Choroid plexus epithelial cell (primary cell): ENCODE measurements at regions not wholly inside any gene's neighbourhood (a gene's known extent, or its start where the extent isn't known, plus 50 kb on each side); places are given as distances from the start of the nearest gene placed in this dataset.
A peak's percentile ranks its signal among the peaks of the same experiment; 100 is the strongest.

Experiments used
- DNase-seq: peaks from one replicate; pipeline ENCODE4 v3.0.0-alpha.2; 2010; ENCODE audit warnings: low read depth
- H3K4me3 ChIP-seq: 2 replicates; pipeline ENCODE4 v1.5.1; 2011; ENCODE audit warnings: low read depth, mild to moderate bottlenecking, control low read depth, low read length, moderate library complexity
- TF ChIP-seq, protein P1 (sequence below): conservative IDR thresholded peaks from 2 replicates; pipeline ENCODE4 v1.5.1; 2011; ENCODE audit warnings: low read depth, mild to moderate bottlenecking, control low read depth, inconsistent platforms, low read length, moderate library complexity

DNA sequence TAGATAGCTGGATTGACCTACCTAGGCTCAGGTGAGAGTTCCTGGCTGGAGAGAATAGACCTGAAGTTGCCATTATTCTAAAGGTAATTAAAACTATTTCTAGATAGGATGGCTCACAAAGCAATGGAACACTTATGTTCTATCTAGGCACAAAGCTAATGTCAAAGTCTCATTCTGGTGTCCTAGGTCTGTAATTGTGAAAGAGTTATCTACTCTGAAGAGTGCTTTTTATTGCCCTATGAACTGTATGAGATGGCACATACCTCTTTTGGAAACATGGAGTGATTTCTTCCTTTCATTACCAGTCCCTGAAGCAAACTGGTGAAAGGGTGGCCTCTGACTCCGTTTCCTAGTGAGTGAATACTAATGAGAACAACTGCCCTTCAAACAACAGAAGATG, 80.3 kb downstream of the MTNR1B start:
- DNase-seq = no peak
- TF ChIP-seq, protein P1, sequence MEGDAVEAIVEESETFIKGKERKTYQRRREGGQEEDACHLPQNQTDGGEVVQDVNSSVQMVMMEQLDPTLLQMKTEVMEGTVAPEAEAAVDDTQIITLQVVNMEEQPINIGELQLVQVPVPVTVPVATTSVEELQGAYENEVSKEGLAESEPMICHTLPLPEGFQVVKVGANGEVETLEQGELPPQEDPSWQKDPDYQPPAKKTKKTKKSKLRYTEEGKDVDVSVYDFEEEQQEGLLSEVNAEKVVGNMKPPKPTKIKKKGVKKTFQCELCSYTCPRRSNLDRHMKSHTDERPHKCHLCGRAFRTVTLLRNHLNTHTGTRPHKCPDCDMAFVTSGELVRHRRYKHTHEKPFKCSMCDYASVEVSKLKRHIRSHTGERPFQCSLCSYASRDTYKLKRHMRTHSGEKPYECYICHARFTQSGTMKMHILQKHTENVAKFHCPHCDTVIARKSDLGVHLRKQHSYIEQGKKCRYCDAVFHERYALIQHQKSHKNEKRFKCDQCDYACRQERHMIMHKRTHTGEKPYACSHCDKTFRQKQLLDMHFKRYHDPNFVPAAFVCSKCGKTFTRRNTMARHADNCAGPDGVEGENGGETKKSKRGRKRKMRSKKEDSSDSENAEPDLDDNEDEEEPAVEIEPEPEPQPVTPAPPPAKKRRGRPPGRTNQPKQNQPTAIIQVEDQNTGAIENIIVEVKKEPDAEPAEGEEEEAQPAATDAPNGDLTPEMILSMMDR = no peak
- H3K4me3 ChIP-seq = no peak overlapping the region

DNA sequence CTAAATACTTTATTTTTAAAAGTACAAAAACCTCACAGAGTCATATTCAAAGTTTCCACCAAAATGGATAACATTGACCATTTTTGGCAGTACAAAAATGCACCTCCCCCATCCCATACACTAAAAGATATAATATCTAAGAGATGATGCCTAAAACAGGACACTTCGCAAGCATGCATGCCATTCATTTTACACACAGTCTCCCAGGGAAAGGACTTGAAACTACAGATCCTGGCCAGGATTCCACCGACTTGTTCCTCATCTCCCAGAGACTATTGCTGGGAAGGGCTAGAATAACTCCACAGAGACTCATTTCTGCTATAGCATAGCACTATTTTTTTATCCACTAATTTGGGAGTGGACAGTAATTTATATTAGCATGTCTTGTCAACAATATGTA, 81.7 kb downstream of the MTNR1B start:
- peak; percentile 71 for DNase-seq
- H3K4me3 ChIP-seq = no peak overlapping the region
- TF ChIP-seq, protein P1 = no peak

DNA sequence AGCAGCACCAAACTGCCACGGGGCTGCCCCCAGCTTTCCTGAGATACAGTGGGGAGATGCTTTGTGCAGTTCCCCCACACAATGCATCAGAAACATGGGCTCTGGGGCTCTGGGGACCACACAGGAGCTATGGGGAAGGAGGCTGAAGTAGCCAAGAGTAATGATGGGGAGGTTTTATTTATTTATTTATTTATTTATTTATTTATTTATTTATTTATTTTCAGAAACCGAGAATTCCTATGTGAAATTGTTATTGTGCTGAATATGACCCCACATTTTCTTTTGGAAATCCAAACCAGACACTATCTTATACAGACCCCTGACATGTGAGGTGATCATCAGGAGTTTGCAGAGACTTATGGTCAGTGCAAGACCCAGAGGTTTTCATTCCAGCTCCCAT, 84.4 kb downstream of the MTNR1B start:
- no peak for DNase-seq
- H3K4me3 ChIP-seq = no peak overlapping the region
- TF ChIP-seq, protein P1 = no peak

DNA sequence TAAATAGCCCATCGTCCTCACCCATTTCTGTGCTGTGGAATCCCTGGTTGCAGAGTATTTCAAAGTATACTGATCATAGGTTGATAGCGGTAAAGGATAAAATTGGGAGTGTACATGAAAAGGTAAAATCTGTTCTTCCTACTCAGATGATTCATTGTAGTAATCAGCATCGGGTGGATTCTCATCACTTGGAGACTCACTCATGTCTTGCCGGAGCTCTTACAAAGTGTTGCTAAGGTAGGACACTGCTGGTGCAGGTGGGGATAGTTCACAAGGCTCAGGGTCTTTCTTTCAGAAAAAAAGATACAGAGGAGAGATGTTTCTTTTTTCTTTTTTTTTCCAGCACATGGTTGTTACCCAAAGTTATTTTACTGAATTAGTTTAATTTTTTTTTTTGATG, 84.8 kb downstream of the MTNR1B start:
- TF ChIP-seq, protein P1 = no peak
- H3K4me3 ChIP-seq = no peak overlapping the region
- peak; percentile 38 for DNase-seq

DNA sequence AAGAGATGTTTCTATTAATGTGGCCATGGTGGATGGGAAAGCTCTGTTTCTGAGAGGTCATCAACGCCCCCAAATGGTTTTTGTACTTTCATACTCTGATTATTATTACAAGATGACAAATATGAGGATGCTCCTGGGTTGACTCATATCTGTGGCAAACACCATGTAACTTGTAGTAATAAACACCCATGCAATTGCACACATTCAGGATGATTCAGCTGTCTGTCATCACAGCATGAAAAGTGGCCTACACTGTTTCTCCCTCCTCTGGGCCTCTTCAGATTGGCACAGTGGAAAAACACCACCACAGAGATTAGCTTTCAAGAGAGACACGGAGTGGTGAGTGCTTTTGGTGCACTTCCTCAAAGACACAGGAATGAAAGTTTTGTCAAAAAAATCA, 85.4 kb downstream of the MTNR1B start:
- TF ChIP-seq, protein P1 = peak; percentile 2
- no peak overlapping the region for H3K4me3 ChIP-seq
- peak; percentile 99 for DNase-seq

DNA sequence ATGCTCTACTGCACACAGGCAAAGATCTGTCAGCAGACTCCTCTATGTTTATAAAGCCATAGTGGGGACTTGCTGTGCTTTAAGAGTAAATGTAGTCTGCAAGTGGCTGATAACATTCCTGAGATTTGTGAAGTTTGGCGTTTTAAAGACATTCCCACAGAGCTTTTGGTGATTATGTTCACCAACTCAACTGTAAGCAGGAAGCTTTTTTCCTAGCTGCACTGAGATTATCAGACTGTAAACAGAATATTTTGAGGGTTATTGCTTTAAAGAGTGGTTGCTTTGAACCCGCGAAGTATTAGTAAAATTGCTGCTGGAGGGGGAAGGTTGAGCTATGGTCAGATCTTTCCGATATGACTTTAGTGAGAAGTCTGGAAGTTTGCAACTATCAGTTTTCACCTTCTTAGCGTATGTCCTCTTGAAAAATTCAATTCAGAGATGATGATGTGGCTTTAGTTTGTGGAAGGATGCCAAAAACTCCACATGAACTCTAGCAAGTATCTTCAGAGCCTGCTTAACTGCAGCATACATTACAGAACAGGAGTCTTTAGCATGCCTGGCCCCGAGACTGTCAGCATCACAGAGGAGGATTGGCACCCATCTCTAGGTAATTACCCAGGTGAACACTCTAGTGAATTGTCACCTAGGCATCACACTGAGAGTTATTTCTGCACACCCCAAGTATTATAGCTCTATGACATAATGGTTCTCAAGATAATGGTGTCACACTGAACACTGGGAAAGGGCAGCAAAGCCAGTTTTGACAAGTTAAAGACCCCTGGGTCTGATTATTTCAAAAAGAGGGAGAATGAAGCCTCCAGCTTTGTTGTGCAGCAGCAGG, 89.9 kb downstream of the MTNR1B start:
- peak; percentile 94 for DNase-seq
- TF ChIP-seq, protein P1 = no peak

DNA sequence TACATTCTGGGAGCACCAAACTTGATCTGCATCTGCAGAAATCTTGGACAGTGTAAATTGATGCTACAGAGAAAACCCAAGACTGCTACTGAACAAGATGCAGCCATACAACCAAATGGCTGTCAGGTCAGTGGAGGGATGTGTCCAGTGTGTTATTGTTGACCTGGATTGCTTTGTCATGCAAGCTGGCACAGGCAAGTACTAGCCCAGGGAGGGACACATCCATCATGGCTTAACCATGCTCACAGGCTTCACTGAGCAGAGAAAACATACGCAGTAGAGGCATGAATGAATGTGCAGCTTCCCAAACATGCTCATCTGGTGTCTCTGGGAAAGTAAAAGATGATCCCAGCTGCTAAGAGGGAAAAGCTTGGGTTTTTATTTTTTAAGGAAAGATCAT, 93.6 kb downstream of the MTNR1B start:
- DNase-seq = no peak
- H3K4me3 ChIP-seq = no peak overlapping the region
- TF ChIP-seq, protein P1 = no peak

More for the DNA sequence above, 89.9 kb downstream of the MTNR1B start:
- H3K4me3 ChIP-seq = no peak overlapping the region
